ENCODE measurements at regions not wholly inside any gene's neighbourhood (a gene's known extent, or its start where the extent isn't known, plus 50 kb on each side); places are given as distances from the start of the nearest gene placed in this dataset.

DNA sequence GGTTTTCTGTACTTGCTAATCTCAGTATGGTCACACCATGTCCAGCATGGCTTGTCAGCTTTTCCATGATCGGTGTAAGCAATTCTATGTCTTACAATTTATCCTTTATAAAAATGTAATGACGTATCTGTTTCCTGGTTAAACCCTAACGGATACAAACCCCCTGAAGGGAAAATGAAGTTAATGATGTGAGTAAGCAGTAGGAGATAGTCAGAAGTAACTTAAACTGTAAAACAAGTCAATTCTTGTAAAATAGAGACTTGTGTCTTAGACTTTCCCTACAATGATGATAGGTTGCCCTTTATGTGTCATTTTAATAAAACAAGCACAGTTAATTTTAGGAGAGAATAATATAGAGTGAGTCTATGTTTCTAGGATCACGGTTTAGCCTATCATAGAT is 1365.9 kb upstream of the SLC39A10 start:
- TF ChIP-seq, protein P1, sequence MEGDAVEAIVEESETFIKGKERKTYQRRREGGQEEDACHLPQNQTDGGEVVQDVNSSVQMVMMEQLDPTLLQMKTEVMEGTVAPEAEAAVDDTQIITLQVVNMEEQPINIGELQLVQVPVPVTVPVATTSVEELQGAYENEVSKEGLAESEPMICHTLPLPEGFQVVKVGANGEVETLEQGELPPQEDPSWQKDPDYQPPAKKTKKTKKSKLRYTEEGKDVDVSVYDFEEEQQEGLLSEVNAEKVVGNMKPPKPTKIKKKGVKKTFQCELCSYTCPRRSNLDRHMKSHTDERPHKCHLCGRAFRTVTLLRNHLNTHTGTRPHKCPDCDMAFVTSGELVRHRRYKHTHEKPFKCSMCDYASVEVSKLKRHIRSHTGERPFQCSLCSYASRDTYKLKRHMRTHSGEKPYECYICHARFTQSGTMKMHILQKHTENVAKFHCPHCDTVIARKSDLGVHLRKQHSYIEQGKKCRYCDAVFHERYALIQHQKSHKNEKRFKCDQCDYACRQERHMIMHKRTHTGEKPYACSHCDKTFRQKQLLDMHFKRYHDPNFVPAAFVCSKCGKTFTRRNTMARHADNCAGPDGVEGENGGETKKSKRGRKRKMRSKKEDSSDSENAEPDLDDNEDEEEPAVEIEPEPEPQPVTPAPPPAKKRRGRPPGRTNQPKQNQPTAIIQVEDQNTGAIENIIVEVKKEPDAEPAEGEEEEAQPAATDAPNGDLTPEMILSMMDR (IDR thresholded peaks at IDR 0.05; ENCODE audit: low read length): no peak
- no peak for TF ChIP-seq EZH2 (optimal IDR thresholded peaks at IDR 0.05; ENCODE audit: low read depth, low read length)
- TF ChIP-seq EZH2phosphoT487 (IDR thresholded peaks at IDR 0.05; ENCODE audit: low read length): no peak
